ENCODE measurements at regions not wholly inside any gene's neighbourhood (a gene's known extent, or its start where the extent isn't known, plus 50 kb on each side); places are given as distances from the start of the nearest gene placed in this dataset.

GRCh38 chr4:184295206-184295605, 77.5 kb upstream of the ENPP6 start:
- TF ChIP-seq EZH2phosphoT487 (IDR thresholded peaks at IDR 0.05; ENCODE audit: borderline replicate concordance, low read depth, low read length) (no peak), CTCF (conservative IDR thresholded peaks at IDR 0.05; ENCODE audit: low read length) (no peak)
- Histone ChIP-seq H3K27ac (ENCODE audit: low read depth, low read length, poor library complexity, severe bottlenecking) (no peak overlapping the region), H3K4me1 (ENCODE audit: insufficient read depth, low read length, poor library complexity, severe bottlenecking) (peaks cover 35% of the 10 kb centered on the region), H3K9me3 (ENCODE audit: low read length) (peaks cover 4% of the 10 kb centered on the region; the same call in 1 of the 2 replicates), H3K4me3 (ENCODE audit: low read depth, low read length, poor library complexity, severe bottlenecking) (no peak overlapping the region), H3K9me2 (ENCODE audit: insufficient read depth, low read length) (no peaks in the 10 kb centered on the region), H2AFZ (ENCODE audit: low read length) (no peak overlapping the region), H3K79me2 (ENCODE audit: insufficient read depth, low read depth, low read length) (no peaks in the 10 kb centered on the region), H3K36me3 (ENCODE audit: insufficient read depth, low read length) (no peaks in the 10 kb centered on the region; the same call in 1 of the 2 replicates), H4K20me1 (ENCODE audit: insufficient read depth, low read length) (no peaks in the 10 kb centered on the region), H3K4me2 (ENCODE audit: low read length) (no peak overlapping the region)
- intact Hi-C loops (cut with micrococcal nuclease; ENCODE audit: unreplicated experiment) = no loop called here
- no TSS peak for BruUV-seq (replicated peaks)
- DNase-seq (ENCODE audit: low spot score) = no peak
- ChIA-PET CTCF (ENCODE audit: unreplicated experiment) (no interaction called here), POLR2A (interaction anchor here (4.5 kb wide), 1 partner anchor 14 kb away, joined by 34 read pairs; no protein-coding TSS in a partner anchor)

GRCh38 chr4:184294606-184295133, 77.0 kb upstream of the ENPP6 start:
- peaks cover 4% of the 10 kb centered on the region; the same call in 1 of the 2 replicates for H3K9me3 ChIP-seq (ENCODE audit: low read length)
- no peak for TF ChIP-seq CTCF (conservative IDR thresholded peaks at IDR 0.05; ENCODE audit: low read length)
- no peak for TF ChIP-seq EZH2phosphoT487 (IDR thresholded peaks at IDR 0.05; ENCODE audit: borderline replicate concordance, low read depth, low read length)
- H3K36me3 ChIP-seq (ENCODE audit: insufficient read depth, low read length) = no peaks in the 10 kb centered on the region; the same call in 1 of the 2 replicates
- H2AFZ ChIP-seq (ENCODE audit: low read length) = no peak overlapping the region
- ChIA-PET CTCF (ENCODE audit: unreplicated experiment) (no interaction called here), POLR2A (interaction anchor here (1.0 to 4.5 kb wide), 4 partner anchors 14 to 30 kb away, joined by 3 to 34 read pairs (median 4); no protein-coding TSS in a partner anchor)
- H3K27ac ChIP-seq (ENCODE audit: low read depth, low read length, poor library complexity, severe bottlenecking) = no peak overlapping the region
- intact Hi-C loops (cut with micrococcal nuclease; ENCODE audit: unreplicated experiment) = no loop called here
- DNase-seq (ENCODE audit: low spot score) = no peak
- H3K79me2 ChIP-seq (ENCODE audit: insufficient read depth, low read depth, low read length) = no peaks in the 10 kb centered on the region
- H3K4me1 ChIP-seq (ENCODE audit: insufficient read depth, low read length, poor library complexity, severe bottlenecking) = peaks cover 40% of the 10 kb centered on the region
- no peak overlapping the region for H3K4me2 ChIP-seq (ENCODE audit: low read length)
- H3K9me2 ChIP-seq (ENCODE audit: insufficient read depth, low read length) = no peaks in the 10 kb centered on the region
- no TSS peak for BruUV-seq (replicated peaks)
- no peaks in the 10 kb centered on the region for H4K20me1 ChIP-seq (ENCODE audit: insufficient read depth, low read length)
- H3K4me3 ChIP-seq (ENCODE audit: low read depth, low read length, poor library complexity, severe bottlenecking) = no peak overlapping the region

- BruUV-seq (replicated peaks) = no TSS peak
- H3K4me1 ChIP-seq (ENCODE audit: insufficient read depth, low read length, poor library complexity, severe bottlenecking) = peaks cover 51% of the 10 kb centered on the region
- TF ChIP-seq CTCF (conservative IDR thresholded peaks at IDR 0.05; ENCODE audit: low read length) = no peak
- no peak for TF ChIP-seq EZH2phosphoT487 (IDR thresholded peaks at IDR 0.05; ENCODE audit: borderline replicate concordance, low read depth, low read length)
- CTCF ChIA-PET (ENCODE audit: unreplicated experiment) = no interaction called here
- H4K20me1 ChIP-seq (ENCODE audit: insufficient read depth, low read length) = no peaks in the 10 kb centered on the region
- H2AFZ ChIP-seq (ENCODE audit: low read length) = peak overlapping the region; percentile 31; the same call in 1 of the 2 replicates
- POLR2A ChIA-PET = interaction anchor here (0.6 to 2.5 kb wide), 8 partner anchors 8 to 38 kb away, joined by 3 to 9 read pairs (median 6); no protein-coding TSS in a partner anchor
- H3K27ac ChIP-seq (ENCODE audit: low read depth, low read length, poor library complexity, severe bottlenecking) = no peak overlapping the region
- H3K36me3 ChIP-seq (ENCODE audit: insufficient read depth, low read length) = no peaks in the 10 kb centered on the region; the same call in 1 of the 2 replicates
- DNase-seq (ENCODE audit: low spot score) = no peak
- no peaks in the 10 kb centered on the region for H3K9me2 ChIP-seq (ENCODE audit: insufficient read depth, low read length)
- no peak overlapping the region for H3K4me3 ChIP-seq (ENCODE audit: low read depth, low read length, poor library complexity, severe bottlenecking)
- no peaks in the 10 kb centered on the region for H3K79me2 ChIP-seq (ENCODE audit: insufficient read depth, low read depth, low read length)
- peaks cover 4% of the 10 kb centered on the region; the same call in 1 of the 2 replicates for H3K9me3 ChIP-seq (ENCODE audit: low read length)
- intact Hi-C loops (cut with micrococcal nuclease; ENCODE audit: unreplicated experiment) = no loop called here
- H3K4me2 ChIP-seq (ENCODE audit: low read length) = no peak overlapping the region
Measured at GRCh38 chr4:184293552-184293951, 75.9 kb upstream of the ENPP6 start.
